ENCODE measurements at regions not wholly inside any gene's neighbourhood (a gene's known extent, or its start where the extent isn't known, plus 50 kb on each side); places are given as distances from the start of the nearest gene placed in this dataset.
"Not testable (repeated sequence)": the region's sequence is repeated elsewhere in the genome, so short reads cannot be mapped to it uniquely, and the experiment has no call there.

DNA sequence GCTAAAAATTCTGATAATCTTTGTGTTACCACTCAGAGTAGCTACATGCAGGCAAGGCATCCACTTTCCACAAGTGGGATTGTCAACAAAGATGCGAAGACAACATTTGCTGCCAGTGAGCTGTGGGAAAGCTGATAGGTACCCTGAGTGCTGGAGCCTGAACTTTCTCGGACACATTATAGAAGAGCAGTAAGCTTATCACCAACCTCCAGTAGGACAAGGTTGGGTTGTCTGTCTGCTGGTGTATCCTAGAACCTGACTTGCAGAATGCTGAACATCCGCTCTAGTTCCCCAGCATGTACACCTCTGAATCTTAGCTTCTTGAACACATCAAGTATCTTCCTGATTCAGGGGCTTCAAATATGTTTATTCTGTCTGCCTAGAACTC is 103.8 kb upstream of the PPM1H start:
- DNase-seq = no peak

DNA sequence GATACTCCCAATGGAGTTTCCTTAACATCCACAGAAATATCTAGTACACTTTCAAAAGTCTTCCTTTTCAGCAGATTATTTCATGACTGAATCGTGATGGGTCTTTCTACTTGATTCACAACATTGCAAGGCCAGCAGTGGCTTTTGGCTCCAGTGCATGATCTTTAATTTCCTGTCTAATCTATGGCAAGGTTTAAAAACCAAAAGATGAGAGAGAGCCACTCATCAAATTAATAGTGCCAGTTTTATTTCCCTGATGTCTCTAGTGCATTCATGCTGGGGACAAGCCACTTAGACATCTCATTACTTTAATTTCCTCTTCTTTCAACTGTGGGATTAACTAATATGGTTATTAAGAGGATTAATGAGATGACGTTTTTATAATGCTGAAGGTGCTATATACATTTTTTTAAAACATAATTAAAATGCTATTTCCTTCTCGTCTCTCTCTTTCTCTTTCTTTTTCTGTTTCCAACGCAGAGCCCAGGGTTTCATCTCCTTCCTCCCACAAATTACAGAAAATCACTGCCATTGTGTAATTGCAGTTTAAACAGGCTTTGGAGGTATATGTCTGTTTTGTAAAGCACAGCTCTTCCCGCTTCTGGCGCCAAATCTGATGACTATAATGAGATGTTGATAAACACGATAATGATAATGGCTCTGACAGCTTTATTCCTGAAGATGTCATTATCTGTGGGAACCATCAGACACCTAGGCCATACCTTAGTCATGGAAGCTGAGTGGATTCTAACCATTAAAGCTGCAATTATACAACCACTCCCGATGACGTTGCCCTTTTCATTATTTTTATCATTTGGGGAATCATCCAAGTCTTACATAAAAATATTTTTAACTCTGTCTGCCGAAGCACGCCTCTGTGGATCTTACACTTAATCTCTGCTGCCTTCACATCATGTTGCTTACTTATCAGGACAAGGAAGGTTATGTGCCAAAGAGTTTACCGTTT is 103.1 kb upstream of the PPM1H start:
- no peak for DNase-seq

DNA sequence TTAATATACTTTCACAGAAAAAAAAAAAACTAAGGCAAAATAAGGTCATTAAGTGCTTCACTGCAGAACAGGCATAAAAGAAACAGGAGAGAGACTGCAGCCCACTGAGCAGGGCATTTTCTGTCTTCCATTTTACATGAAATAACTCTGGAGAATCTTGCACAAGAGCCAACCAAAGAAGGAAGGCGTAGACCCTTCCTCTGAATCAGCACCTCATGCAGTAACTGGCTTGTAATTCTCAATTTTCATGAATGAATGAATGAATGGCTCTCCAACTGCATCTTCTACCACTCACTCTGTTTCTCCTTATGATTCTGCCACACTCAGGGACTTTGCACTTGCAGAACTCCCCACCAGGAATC is 102.0 kb upstream of the PPM1H start:
- DNase-seq = no peak

DNA sequence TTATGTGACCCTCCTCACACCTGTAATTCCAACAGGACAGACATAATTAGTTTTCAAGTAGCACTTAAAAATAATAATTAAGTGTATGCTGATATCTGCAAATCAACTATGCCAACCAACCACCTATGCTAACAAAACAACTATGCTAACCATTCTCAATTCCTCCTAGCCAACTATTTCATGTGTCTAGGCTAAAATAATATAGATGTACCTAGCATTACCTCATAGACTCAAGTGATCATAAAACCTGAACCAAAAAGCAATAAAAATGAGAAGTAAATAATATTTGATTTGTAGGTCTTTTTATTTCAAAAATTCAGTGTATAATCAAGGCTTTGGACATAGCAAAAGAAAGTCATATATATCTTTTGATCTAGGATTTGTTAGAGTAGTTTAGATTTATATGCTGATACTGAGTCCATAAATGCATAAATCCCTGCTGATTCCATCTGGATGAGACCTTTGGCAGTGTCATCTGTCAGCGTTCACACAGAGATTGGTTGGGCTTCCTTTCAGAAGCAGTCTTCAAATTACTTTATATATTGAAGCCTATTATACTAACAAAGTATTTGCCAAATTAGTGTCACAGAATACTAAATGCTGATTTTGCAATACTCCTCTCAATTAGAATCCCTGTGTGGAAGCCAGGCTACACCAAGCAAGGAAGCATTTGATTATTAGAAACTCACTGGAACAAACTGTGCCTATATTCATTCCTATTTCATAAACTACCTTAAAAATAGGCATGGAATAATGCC is 101.4 kb upstream of the PPM1H start:
- no peak for DNase-seq

DNA sequence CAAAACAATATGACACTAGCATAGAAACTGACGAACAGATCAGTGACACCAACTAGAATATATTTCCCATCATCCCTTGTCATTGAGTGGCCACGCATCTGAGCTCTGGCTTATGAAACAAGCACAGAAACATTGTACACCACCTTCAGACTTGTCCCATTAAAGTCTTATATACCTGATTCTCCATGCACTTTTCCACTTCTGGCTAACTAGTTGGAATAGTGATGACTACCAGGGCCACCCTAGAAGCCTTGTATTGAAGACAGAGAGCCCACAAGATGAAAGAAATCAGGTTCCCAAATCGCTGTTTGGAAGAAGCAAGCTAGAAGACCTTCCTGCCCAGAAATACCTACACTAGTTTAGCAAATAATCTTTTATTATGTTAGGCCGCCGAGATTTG is 99.7 kb upstream of the PPM1H start:
- no peak for DNase-seq

DNA sequence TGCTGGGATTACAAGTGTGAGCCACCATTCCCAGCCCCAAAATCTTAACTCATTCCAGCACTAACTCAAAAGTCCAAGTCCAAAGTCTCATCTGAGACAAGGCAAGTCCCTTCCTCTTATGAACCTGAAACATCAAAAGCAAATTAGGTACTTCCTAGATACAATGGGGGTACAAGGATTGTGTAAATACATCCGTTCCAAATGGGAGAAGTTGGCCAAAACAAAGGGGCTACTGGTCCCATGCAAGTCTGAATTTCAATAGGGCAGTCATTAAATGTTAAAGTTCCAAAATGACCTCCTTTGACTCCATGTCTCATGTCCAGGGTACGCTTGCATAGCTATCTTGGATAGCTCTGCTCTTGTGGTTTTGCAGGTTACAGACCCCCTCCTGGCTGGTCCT is 94.7 kb upstream of the PPM1H start:
- DNase-seq = no peak

DNA sequence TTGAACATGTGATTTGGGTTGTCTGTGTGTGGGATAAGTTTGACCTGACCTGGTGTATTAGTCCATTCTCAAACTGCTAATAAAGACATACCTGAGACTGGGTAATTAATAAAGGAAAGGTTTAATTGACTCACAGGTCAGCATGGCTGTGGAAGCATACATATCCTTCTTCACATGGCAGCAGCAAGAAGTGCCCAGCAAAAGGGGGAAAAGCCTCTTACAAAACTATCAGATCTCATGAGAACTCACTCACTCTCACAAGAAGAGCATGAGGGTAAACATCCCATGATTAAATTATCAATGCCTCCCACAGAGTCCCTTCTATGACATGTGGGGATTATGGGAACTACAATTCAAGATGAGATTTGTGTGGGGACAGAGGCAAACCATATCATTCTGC is 94.0 kb upstream of the PPM1H start:
- no peak for DNase-seq

DNA sequence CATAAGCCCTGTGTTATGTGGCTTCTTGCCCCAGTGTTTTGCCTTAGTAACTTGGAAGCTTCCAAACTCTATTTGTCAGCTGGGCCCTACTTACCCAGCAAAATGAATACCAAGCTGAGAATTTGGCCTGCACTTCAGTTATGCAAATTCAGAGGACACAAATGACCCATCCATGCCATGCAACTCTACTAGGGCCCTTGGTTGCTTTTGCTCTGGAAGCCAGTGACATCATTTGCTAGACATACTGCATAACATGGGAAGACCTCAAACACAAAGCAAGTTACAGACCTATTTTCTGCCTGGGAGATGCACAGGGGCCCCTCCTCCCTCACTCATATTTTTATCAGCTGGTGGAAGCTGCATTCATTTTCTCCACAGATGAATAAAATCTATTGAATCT is 90.2 kb upstream of the PPM1H start:
- DNase-seq = no peak

DNA sequence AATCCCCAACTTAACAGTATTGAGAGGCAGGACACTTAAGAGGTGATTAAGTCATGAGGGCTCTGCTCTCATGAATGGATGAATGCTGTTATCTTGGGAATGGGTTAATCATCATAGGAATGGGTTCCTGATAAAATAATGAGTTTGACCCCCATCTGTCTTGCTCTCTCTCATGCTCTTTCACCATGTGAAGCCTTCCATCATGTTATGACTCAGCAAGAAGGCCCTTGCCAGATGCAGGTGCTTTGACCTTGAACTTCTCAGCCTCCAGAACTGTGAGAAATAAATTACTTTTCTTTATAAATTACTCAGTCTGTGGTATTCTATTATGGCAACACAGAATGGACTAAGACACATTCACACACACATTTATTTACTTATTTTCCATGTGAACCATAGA is 89.0 kb upstream of the PPM1H start:
- no peak for DNase-seq

DNA sequence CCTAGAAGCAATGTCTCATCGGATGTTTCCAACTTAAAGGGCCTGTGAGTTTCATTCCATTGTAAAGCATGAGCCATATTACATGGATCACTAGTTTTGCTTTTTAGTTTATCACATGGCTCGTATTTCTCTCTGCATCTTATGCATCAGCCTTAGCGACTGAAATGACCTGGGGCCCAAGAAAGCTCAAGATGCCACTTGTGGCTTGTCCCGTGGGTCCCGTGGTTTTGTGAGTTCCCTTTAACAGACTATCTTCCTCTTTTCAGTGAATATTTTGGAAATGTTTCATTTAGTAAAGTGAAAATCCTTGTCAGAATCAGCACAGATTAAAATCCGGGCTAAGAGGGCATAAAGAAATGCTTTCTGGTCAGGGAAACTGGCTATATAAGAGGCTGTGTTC is 86.2 kb upstream of the PPM1H start:
- peak; percentile 52 for DNase-seq

DNA sequence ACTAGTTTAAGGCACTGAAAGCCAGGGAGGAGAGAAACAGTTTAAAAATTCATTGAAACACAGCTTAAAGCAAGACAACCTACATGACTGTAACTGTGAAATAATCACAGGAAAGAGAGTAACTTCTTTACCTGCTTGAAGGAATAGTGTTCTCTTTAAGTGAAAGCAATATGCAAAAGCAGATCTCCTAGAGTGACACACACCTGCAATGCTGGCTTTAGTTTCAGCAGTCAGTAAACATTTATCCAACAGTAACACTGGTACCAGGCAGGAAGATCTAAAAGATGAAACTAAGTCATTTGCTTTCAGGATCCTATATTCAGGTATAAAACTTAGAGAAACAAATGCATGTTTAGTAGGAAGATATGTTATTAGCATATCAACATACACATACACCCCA is 85.3 kb upstream of the PPM1H start:
- no peak for DNase-seq

DNA sequence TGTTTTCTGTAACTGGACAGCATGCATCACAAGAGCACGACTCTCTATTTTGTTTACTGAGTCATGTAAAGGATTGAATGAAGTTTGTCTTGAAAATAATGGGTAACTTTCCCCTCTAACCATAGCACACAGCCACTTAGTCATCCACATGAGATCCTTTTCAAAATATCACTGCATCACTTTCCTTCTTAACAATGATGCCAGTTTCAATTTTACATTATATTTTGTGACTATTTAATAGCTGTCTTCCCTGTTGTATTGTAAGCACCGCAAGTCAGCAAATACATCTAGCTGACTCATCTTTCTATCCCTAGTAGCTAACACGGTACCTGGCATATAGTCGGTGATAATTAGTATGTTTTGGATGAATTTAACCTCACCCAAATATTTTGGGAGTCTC is 83.3 kb upstream of the PPM1H start:
- no peak for DNase-seq

DNA sequence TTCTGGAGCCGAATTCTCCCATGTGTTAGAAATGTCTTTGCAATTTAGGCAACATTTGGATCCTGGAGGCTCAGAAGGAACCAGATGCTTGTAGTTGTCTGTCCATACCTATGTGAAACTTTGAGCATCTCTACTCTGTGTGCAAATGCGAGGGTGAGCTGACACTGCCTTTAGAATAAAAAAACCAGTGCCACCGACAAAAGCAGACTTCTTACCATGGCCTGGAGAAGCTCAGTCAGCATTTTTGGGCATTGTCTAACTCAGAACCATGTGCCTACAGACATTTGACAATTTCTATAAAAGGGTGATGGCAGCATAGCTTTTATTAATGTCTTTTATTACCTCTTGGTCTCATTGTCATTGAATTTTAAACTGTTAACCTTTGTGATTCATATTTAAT is 78.4 kb upstream of the PPM1H start:
- DNase-seq = no peak

DNA sequence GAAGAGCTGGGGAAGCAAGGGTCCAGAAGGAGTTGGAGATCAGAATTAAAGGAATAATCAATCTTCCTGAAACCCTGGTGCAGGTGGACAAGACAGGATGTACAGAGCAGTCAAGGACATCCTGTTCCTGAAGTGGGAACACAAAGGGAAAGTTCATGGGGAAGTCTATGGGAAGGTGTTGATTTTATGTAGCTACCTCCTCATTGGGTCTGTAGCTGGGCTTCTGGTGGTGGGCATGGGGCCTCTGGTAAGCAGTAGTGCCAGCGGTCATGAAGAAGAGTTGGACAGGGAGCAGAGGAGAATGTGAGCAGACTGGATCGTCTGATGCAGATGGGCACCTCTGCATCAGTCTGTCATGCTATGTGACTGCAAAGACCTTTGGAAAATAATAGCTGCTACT is 75.7 kb upstream of the PPM1H start:
- no peak for DNase-seq

DNA sequence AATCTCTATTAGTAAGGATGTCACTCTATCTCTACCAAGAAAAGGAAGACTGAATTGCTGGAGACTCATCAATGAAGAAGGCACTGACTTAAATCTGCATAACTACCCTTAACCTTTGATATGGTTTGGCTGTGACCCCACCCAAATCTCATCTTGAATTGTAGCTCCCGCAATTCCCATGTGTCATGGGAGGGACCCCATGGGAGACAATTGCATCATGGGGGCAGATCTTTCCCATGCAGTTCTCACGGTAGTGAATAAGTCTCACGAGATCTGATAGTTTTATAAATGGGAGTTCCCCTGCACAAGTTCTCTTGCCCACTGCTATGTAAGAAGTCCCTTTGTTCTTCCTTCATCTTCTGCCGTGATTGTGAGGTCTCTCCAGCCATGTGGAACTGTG is 73.4 kb upstream of the PPM1H start:
- no peak for DNase-seq

DNA sequence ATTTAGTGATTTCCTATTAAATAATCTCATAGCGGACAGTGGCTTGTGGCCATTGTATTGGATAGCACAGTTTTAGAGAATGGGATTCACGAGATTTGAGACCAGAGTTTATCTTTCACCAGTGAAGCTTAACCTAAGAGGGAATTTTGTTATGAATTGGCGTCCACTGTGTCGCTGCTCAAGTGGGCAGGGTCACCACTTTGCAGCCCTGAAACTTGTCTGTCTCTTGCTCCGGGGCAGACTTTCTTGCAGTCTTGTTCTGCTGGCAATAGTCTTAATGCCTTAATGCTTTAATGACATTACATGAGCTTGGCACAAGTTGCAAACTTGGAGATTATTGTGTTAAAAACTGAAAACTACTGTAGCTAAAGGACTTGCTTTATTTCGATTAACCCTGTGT is 72.8 kb upstream of the PPM1H start:
- no peak for DNase-seq

DNA sequence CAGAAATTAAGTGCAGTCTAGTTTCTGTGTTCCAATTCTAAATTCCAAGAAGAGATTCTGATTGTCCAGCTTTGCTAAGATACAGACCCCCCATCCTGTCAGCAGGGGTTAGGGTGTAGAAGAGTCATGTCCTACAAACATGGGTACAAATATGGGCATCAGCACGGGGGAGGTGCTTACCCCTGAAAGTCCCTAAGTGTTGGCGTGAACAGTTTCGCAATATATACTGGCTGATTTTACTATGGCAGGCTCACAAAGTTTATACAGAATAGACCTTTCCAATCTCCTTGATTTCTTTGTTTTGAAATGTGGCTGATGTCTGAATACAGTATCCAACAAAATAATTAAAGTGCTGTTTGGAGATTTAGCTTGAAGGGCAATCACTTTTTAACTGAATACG is 71.6 kb upstream of the PPM1H start:
- peak; percentile 4 for DNase-seq

DNA sequence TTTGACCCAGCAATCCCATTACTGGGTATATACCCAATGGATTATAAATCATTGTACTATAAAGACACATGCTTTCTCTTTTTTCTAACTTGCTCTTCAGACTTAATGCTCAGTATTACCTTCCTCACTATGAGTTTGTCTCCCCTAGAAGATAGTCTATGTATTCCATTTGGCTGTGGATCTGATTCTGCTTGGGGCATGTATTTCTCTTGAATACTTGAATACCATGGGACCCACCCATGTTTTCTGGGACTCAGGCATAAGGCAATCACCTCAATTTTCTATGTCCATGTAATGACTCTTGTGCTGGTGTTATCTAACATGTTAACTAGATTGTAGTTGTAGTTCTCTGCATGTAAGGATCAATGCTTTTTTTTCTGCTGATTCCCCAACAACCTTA is 70.4 kb upstream of the PPM1H start:
- DNase-seq = no peak

DNA sequence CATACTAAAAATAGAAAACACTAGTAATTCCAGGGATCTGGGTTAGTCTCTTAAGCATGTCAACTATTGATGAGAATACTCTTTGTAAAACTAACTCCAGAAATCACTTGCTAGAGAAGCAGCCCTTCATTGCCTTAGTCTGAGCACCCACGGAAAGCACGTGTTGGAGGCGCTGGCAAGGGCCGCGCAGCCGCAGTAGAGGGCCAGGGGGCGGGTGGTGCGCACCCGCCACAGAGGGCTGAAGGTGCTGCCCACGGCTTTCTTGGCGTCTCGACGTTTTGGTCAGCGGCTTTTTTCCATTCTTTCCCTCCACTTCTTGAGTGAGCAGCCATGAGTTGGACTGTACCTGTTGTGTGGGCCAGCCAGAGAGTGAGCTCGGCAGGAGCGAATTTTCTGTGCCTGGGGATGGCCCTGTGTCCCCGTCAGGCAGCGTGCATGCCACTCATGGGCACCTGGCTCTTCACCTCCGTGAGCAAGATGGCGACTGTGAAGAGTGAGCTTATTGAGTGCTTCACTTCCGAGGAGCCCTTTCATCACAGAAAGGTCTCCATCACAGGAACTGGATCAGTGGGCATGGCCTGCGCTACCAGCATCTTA is 68.4 kb upstream of the PPM1H start:
- DNase-seq = no peak

DNA sequence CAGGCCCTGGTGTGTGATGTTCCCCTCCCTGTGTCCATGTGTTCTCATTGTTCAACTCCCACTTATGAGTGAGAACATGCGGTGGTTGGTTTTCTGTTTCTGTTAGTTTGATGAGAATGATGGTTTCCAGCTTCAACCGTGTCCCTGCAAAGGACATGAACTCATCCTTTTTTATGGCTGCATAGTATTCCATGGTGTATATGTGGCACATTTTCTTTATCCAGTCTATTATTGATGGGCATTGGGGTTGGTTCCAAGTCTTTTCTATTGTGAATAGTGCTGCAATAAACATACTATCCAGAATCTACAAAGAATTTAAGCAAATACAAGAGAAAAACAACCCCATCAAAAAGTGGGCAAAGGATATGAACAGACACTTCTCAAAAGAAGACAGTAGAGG is 67.1 kb upstream of the PPM1H start:
- not testable (repeated sequence) for DNase-seq

DNA sequence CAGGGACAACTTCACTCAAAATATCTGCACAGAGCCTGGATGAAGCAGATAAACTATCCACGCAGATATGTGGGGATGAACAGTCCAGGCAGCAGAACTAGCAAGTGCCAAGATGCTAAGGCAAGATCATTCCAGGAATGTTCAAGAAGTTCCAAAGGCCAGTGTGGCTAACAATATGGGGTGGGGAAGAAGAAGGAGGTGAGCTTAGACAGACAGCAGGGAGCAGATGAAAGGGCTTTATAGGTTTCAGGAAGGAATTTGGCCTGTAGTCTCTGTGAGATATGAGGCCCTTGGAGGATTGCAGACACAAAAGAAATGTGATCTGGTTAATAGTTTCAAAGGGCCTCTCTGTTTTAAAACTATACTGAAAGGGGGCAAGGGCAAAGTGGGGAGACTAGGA is 63.5 kb upstream of the PPM1H start:
- DNase-seq = no peak

DNA sequence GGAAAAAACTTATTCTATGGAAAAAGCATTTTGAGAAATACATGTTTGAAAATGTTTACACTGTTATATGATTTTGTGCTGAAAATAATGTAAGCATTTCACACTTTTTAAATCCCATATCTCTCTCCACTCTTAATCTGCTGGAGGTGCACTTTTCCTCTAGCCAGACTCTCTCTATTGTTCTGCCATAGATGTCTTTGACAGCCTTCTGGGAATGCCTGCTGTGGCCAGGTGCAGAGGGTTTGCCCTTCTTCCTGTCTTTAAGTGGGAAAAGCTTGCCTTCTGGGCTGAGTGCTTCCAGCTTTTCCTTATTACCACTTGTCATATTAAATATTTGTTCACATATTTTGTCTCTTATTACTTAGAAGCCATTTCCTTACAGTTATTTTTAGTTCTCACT is 60.1 kb upstream of the PPM1H start:
- no peak for DNase-seq

DNA sequence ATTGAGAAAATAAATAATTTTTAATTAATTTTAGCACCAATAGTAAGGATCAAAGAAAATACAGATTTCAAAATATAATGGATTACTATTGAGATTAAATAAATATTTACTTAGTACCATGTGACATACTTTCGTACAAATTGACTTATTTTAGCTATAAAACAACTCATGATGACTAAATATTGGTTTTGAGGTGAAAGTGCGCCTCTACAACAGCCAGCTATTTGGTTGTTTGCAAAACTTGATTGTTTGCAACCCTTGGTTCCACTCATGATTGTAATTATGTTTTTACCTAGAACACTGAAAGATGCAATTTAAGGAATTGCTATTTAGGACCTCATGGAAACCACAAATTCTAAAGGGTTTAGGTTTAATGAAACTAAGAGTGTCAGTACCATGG is 51.9 kb upstream of the PPM1H start:
- DNase-seq = no peak

Data from hematopoietic multipotent progenitor cell treated with erythropoietin and hydrocortisone succinate and interleukin-3 and kit ligand, for 4 days (in vitro differentiated cells).